Endothelial cell of umbilical vein (primary cell): ENCODE measurements at regions not wholly inside any gene's neighbourhood (a gene's known extent, or its start where the extent isn't known, plus 50 kb on each side); places are given as distances from the start of the nearest gene placed in this dataset.

Experiments
- BruUV-seq: library from RNA; stranded (reverse); fragments of 400-500 nt; replicated peaks from 2 replicates; lab custom pipeline; 2021; lab: Mats Ljungman, UMichigan
- CTCF ChIA-PET: fragments of 300-600, 350-600 bp; sonication (Branson Sonifier 250); formaldehyde crosslinking; loops from one replicate; lab custom pipeline; 2021; ENCODE audit warnings: antibody characterized with exemption, inconsistent platforms; lab: Charles Lee
- POLR2A ChIA-PET: fragments of 300-600, 350-600 bp; sonication (Branson Sonifier 250); formaldehyde crosslinking; loops from one replicate; lab custom pipeline; 2021; ENCODE audit warnings: antibody characterized with exemption, inconsistent platforms; lab: Charles Lee
- DNase-seq: peaks from one replicate; pipeline ENCODE4 v3.0.0-alpha.2; 2011; ENCODE audit warnings: low read depth, low spot score
- FAIRE-seq: peaks from 2 replicates; lab custom pipeline; 2011; peaks lifted over from hg19 to GRCh38; lab: Jason Lieb, UNC
- H2AFZ ChIP-seq: 2 replicates; pipeline ENCODE4 v1.6.0; 2012; ENCODE audit warnings: low read depth, low read length, control low read depth, inconsistent platforms
- H3K27ac ChIP-seq: 2 replicates; pipeline ENCODE4 v1.5.1; 2011; ENCODE audit warnings: low read depth, mild to moderate bottlenecking, control low read depth, low read length, moderate library complexity; ENCODE audit not compliant: insufficient read depth
- H3K27me3 ChIP-seq, 2 experiments: 2 replicates each; pipeline versions ENCODE4 v1.6.0 to v1.6.1; 2011; ENCODE audit warnings: low read length in 2 of 2, mixed read lengths in 1 of 2; ENCODE audit not compliant: control insufficient read depth in 2 of 2, insufficient read depth in 2 of 2
- H3K36me3 ChIP-seq, 2 experiments: 2 replicates in 1 of 2; 3 replicates in 1 of 2; pipeline ENCODE4 v1.5.1; 2011; ENCODE audit warnings: low read length in 2 of 2, mild to moderate bottlenecking in 1 of 2, moderate library complexity in 1 of 2; ENCODE audit not compliant: control insufficient read depth in 2 of 2, insufficient read depth in 2 of 2; ENCODE audit errors: extremely low read depth in 1 of 2
- H3K4me1 ChIP-seq: 3 replicates; pipeline ENCODE4 v1.5.1; 2011; ENCODE audit warnings: mild to moderate bottlenecking, low read length; ENCODE audit not compliant: control insufficient read depth, insufficient read depth; ENCODE audit errors: extremely low read depth
- H3K4me2 ChIP-seq: 2 replicates; pipeline ENCODE4 v1.6.1; 2011; ENCODE audit warnings: low read length, control low read depth, mixed read lengths; ENCODE audit not compliant: insufficient read depth
- H3K4me3 ChIP-seq, 3 experiments: fragments of 200-600 bp in 1 of 3; sonication (generic), shearing (Covaris generic) in 1 of 3; replicated peaks in 1 of 3; 2 replicates each; pipeline ENCODE4 v1.5.1; 2011 to 2016; ENCODE audit warnings: control low read depth in 3 of 3, low read length in 3 of 3, mild to moderate bottlenecking in 2 of 3, inconsistent platforms in 1 of 3, low read depth in 1 of 3, moderate library complexity in 1 of 3; ENCODE audit not compliant: insufficient read depth in 1 of 3
- H3K79me2 ChIP-seq: 2 replicates; pipeline ENCODE4 v1.6.0; 2012; ENCODE audit warnings: low read length, inconsistent platforms; ENCODE audit not compliant: control insufficient read depth, insufficient read depth
- H3K9ac ChIP-seq: replicated peaks from 2 replicates; pipeline ENCODE3; 2011; ENCODE audit warnings: low read length, control low read depth; ENCODE audit not compliant: insufficient read depth; ENCODE audit errors: extremely low read depth
- H3K9me1 ChIP-seq: replicated peaks from 3 replicates; pipeline ENCODE4 v1.6.0; 2011; ENCODE audit warnings: mild to moderate bottlenecking, low read length; ENCODE audit not compliant: control insufficient read depth, insufficient read depth; ENCODE audit errors: extremely low read depth
- H3K9me3 ChIP-seq: replicated peaks from 2 replicates; pipeline ENCODE4 v1.5.1; 2012; ENCODE audit warnings: low read length, inconsistent platforms; ENCODE audit not compliant: control insufficient read depth, insufficient read depth
- H4K20me1 ChIP-seq: replicated peaks from 2 replicates; pipeline ENCODE3; 2011; ENCODE audit warnings: mild to moderate bottlenecking, low read length; ENCODE audit not compliant: control insufficient read depth, insufficient read depth; ENCODE audit errors: extremely low read depth
- EZH2 ChIP-seq: IDR thresholded peaks from 2 replicates; pipeline ENCODE4 v1.6.1; 2012; ENCODE audit warnings: borderline replicate concordance, low read depth, mild to moderate bottlenecking, moderate library complexity, low read length, inconsistent platforms; ENCODE audit not compliant: severe bottlenecking
- FOS ChIP-seq: IDR thresholded peaks from 2 replicates; pipeline ENCODE4 v1.6.1; 2011; ENCODE audit warnings: mild to moderate bottlenecking, low read length, moderate library complexity, borderline replicate concordance; ENCODE audit not compliant: insufficient read depth
- GATA2 ChIP-seq: IDR thresholded peaks from 2 replicates; pipeline ENCODE4 v1.7.0; 2011; ENCODE audit warnings: low read depth, mild to moderate bottlenecking, moderate library complexity, mixed read lengths, low read length; ENCODE audit not compliant: insufficient read length, insufficient read depth
- JUN ChIP-seq: IDR thresholded peaks from 2 replicates; pipeline ENCODE4 v1.6.1; 2011; ENCODE audit warnings: borderline replicate concordance, low read depth; ENCODE audit not compliant: insufficient read length, insufficient read depth
- MYC ChIP-seq: IDR thresholded peaks from one replicate; pipeline ENCODE4 v1.6.1; 2011; ENCODE audit warnings: mild to moderate bottlenecking, low read depth, low read length
- POLR2A ChIP-seq: IDR thresholded peaks from 2 replicates; pipeline ENCODE4 v1.6.1; 2012; ENCODE audit warnings: low read depth, mild to moderate bottlenecking, control low read depth, low read length
- POLR2AphosphoS5 ChIP-seq: IDR thresholded peaks from 2 replicates; pipeline ENCODE4 v1.6.1; 2012; ENCODE audit warnings: low read depth, mild to moderate bottlenecking, control low read depth, low read length, moderate library complexity; ENCODE audit not compliant: insufficient read depth
- dilution Hi-C: fragments of 300-500 bp; cut with MboI; formaldehyde crosslinking; loops from one replicate; pipeline ENCODE4 v1.15.0; 2019; ENCODE audit warnings: low sequenced_read_pairs; ENCODE audit not compliant: extremely low pct_ligation_motif_present
- intact Hi-C: fragments of 100-400 bp; cut with micrococcal nuclease; formaldehyde crosslinking; loops from one replicate; pipeline ENCODE4 v1.10.0; 2022
- TF ChIP-seq, protein P1 (sequence below), 2 donors: IDR thresholded peaks; 1 replicate in 1 of 2; 2 replicates in 1 of 2; pipeline ENCODE4 v1.5.1; 2011; ENCODE audit warnings: low read length in 2 of 2, mild to moderate bottlenecking in 2 of 2, moderate library complexity in 2 of 2, control low read depth in 1 of 2, inconsistent platforms in 1 of 2, low read depth in 1 of 2; ENCODE audit not compliant: insufficient read depth in 1 of 2; ENCODE audit errors: extremely low read depth in 1 of 2
- TF ChIP-seq, protein P2 (sequence below): IDR thresholded peaks from 2 replicates; pipeline ENCODE4 v1.6.1; 2011; ENCODE audit not compliant: insufficient read depth, insufficient read length

DNA sequence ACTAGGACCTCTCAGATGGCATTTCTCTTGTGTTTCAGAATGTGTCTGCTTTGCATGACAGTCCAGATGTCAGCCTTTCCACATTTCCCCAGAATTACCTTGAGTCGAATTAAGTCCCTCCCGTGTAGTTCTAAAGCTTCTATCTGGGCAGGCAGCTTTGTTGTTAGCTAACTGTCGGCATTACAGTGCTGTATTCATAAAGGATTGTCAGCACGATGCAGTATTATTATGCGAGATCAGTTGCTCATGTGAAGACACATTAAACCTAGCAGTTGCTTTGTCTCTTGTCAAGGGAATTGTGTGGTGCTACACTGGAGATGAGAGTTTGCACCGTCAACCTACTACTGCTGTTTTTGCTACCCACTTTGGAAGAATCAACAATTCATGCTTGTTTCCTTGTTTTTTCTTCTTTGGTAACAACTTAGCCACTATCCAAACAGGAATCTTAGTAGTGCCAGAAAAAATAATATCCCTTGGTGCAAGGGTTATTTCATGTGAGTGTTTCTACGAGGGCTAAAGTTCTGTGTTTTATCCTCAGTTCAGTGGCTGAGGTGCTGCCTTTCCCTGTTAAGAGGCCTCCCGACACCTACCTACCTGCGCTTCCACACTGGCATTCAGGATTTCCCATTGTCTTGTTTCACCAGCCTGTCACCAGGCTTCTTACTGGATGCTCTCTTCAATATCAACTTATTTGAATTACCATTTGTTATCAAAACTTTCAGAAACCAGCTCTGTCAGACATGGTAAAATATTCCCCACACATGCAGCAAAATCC, 297.9 kb upstream of the G2E3 start:
- H4K20me1 ChIP-seq: no peaks in the 10 kb centered on the region
- no peaks in the 10 kb centered on the region for H3K36me3 ChIP-seq
- FAIRE-seq (no peak), DNase-seq (no peak)
- no peak overlapping the region for H3K27ac ChIP-seq
- H3K9ac ChIP-seq: no peak overlapping the region
- no peaks in the 10 kb centered on the region for H3K9me3 ChIP-seq
- POLR2A ChIA-PET: no interaction called here
- no peaks in the 10 kb centered on the region for H3K9me1 ChIP-seq
- TF ChIP-seq, protein P1, sequence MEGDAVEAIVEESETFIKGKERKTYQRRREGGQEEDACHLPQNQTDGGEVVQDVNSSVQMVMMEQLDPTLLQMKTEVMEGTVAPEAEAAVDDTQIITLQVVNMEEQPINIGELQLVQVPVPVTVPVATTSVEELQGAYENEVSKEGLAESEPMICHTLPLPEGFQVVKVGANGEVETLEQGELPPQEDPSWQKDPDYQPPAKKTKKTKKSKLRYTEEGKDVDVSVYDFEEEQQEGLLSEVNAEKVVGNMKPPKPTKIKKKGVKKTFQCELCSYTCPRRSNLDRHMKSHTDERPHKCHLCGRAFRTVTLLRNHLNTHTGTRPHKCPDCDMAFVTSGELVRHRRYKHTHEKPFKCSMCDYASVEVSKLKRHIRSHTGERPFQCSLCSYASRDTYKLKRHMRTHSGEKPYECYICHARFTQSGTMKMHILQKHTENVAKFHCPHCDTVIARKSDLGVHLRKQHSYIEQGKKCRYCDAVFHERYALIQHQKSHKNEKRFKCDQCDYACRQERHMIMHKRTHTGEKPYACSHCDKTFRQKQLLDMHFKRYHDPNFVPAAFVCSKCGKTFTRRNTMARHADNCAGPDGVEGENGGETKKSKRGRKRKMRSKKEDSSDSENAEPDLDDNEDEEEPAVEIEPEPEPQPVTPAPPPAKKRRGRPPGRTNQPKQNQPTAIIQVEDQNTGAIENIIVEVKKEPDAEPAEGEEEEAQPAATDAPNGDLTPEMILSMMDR (IDR thresholded peaks at IDR 0.05; ENCODE audit: extremely low read depth in 1 of 2, insufficient read depth in 1 of 2, low read depth in 1 of 2, low read length in 2 of 2): no peak
- TF ChIP-seq POLR2A (no peak), GATA2 (no peak), EZH2 (no peak), MYC (no peak), JUN (no peak), POLR2AphosphoS5 (no peak), FOS (no peak)
- TF ChIP-seq, protein P2, sequence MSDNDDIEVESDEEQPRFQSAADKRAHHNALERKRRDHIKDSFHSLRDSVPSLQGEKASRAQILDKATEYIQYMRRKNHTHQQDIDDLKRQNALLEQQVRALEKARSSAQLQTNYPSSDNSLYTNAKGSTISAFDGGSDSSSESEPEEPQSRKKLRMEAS: no peak
- BruUV-seq: no TSS peak
- H3K27me3 ChIP-seq: peaks cover 0 to 3% of the 10 kb centered on the region in 2 experiments
- no peaks in the 10 kb centered on the region for H3K4me1 ChIP-seq
- H3K4me2 ChIP-seq: no peak overlapping the region
- CTCF ChIA-PET: interaction anchor here (6.4 to 7.7 kb wide), 2 partner anchors 10 to 23 kb away, joined by 40 to 68 read pairs; no protein-coding TSS in a partner anchor
- dilution Hi-C loops: no loop called here
- H3K79me2 ChIP-seq: no peaks in the 10 kb centered on the region
- H3K4me3 ChIP-seq: no peak overlapping the region
- H2AFZ ChIP-seq: no peak overlapping the region
- intact Hi-C loops: no loop called here
